HG03342 (cell line): ENCODE measurements at regions not wholly inside any gene's neighbourhood (a gene's known extent, or its start where the extent isn't known, plus 50 kb on each side); places are given as distances from the start of the nearest gene placed in this dataset.

Experiments used
- ATAC-seq: cut with Tn5 transposase; IDR thresholded peaks from one replicate; pipeline ENCODE4 v1.9.1; 2021; ENCODE audit warnings: mild to moderate bottlenecking, moderate library complexity; ENCODE audit not compliant: unreplicated experiment

- ATAC-seq: no peak
Measured at GRCh38 chr17:79524213-79525187, 86.4 kb downstream of the RBFOX3 start.

DNA sequence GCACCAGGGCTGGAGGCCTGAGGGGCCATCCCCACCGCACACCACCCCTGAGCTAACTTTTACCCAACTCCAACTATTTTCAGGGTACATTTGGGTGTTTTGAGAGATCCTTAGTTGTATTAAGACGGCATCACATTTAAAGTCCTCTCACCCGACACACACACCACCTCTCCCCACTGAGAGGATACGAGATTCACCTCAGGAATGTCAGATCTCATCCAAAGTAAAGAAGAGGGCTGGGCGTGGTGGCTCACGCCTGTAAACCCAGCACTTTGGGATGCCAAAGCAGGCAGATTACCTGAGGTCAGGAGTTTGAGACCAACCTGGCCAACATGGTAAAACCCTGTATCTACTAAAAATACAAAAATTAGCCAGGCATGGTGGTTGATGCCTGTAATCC lies 88.4 kb downstream of the RBFOX3 start:
- no peak for ATAC-seq

GRCh38 chr17:79521225-79521624 lies 89.6 kb downstream of the RBFOX3 start:
- ATAC-seq: no peak

DNA sequence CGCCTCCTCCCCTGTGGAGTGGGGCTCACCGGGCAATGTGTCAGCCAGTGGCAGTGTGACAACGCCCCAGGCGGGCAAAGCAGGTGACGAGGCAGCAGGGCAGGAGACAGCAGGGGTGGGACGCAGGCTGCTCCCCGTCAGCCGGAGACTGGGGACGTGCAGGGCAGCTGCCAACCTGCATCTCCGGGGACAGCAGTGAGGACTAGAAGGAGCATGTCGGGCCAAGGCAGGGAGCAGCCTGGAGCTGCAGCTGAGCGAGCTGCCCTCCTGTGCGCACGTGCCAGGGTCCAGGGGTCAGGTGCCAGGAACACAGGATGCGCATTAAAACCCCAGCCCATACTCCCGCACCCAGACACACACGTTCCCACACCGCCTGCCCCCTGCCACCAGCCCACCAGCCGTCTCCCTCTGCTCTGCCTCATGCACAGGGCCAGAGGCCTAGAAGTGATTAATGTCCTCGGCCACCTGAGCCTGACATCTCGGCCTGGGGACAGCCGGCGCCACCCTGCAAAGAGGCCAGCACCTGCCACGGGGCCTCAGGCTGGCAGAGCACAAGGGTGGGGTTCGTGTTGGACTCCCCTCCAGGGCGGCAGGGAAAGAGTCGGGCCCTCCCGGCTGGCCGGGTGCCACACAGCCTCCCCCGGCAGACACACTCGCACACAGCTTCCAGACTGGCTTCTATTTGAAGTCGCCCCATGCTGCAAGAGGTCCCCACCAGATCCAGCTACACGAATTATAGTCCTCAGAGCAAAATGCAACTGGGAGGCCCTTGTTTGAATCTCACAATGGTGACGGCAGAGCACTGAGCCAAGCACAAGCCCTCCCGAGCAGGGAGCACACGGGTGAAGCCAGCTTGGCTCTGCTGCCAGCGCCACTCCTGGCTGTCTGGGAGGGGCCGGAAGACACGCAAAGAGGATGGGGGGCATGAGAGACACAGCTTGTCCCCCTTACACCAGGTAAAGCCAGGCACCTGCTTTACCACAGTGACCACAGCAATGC lies 90.4 kb downstream of the RBFOX3 start:
- no peak for ATAC-seq

DNA sequence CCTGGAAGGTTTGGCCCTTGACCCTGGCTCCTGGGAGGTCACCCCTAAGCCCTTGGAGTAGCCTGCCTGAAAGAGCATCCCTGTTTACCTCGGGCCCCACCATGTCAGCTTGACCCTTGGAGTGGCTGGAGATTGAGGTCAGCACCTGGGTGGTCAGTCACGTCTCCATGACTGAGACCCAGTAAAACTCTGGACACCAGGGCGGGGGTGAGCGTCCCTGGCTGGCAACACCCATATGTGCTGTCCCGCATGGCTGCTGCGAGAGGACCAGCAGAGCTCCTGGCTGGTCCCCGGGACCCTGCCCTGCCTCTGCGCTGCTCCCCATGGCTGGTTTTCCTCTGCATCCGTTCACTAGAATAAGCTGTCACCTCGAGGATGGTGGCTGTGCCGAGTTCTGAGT lies 91.2 kb downstream of the RBFOX3 start:
- ATAC-seq: no peak

DNA sequence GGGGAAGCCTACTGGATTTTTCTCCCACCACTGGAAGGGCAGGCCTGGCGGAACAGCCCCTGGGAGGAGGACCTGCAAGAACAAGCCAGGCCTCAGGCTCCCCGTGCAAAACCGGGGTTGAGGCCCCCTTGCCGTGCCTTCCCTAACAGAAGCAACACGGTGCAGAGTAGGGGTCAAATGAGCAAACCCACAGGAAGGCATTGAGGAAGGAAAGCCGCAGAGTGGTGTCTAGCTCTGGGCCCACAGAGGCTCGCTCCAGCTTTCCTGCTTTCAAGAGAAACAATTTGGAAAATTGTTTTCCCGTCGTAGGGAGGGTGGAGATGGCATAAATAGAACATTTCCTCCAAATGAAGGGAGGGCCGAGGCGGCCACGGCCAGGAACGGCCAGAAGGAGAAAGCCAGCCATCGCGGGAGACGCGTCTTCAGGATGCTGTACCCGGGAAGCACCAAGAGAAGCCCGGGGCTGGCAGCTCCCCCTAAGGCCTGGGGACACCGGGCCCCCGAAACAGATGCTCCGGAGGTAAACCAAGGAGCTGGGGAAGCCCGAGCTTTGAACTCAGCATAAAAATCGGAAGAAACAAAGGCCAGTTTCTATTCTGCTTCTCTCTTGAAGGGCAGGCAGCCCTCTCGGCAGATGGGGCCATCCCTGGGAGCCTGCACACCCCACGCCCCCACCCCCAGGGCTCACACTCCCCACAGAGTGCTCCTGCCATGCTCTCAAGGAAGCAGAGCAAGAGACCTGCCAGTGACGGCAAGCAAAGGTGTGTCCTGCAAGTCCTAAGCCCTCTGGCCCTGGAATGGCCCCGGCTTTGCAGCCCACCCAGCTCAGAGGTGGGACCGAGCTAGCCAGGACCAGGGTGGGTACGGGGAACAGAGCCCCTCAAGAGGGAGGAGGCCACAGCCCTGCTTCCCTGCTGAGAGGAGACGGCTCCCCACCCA lies 92.0 kb downstream of the RBFOX3 start:
- ATAC-seq: no peak

GRCh38 chr17:79517827-79518584 lies 92.8 kb downstream of the RBFOX3 start:
- no peak for ATAC-seq

DNA sequence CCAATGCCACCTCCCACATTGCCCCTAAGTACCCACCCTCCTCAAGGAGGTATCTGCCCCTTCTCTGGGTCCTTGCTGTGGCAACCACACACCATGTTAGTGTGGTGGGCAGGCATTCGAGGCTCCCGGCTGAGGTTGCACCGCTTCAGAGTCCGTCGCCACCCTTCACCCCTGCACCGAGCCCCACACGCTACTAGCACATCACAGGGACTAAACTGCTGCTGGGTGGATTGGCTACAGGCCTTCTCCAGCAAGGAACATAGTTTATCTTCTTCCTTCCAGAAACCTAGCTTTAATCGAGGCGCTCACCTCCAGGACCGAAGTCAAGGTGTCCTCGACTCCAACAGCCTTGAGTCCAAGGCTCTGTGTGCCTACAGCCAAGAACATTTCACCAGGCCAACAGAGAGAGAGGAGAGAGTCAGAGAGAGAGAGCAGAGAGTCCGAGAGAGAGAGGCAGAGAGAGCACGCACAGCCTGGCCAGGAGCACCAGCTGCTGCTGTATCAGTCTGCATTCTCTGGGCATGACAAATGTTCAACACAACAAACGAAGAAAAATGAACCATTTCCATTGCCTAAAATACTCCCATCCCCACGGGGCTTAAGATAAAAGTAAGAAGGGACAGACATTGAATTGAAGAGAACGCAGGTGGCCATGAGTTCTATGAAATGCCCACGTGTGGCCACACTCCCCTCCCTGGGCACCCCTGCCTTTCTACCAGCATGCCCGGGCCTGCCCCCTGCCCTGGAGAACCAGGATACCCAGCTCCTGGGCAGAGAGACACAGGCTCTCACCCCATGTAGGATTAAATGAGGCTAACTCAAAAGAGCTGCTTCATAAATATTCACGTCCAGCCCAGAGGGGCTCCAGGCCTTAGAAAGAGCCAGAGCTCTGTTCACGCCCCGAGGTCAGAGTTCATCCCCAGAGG lies 94.9 kb downstream of the RBFOX3 start:
- no peak for ATAC-seq

DNA sequence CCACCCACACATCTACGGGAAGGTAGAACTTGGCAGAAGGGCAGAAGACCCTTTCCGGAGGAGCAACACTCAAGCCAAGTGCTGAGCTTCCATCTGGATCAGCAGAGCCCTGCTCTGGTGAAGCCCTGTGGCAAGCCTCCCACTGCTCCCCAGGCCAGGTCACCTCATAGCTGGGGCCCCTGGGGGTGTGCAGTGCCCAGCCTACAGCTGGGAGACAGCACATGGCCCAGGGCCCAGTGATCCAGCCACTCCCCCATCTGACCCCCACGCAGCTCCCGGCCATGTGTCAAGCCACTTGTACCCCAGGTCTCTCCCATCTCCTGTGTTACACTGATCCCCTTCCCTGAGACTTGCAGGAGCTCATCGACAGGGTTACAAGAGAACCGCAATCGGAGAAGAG lies 95.7 kb downstream of the RBFOX3 start:
- ATAC-seq: no peak

DNA sequence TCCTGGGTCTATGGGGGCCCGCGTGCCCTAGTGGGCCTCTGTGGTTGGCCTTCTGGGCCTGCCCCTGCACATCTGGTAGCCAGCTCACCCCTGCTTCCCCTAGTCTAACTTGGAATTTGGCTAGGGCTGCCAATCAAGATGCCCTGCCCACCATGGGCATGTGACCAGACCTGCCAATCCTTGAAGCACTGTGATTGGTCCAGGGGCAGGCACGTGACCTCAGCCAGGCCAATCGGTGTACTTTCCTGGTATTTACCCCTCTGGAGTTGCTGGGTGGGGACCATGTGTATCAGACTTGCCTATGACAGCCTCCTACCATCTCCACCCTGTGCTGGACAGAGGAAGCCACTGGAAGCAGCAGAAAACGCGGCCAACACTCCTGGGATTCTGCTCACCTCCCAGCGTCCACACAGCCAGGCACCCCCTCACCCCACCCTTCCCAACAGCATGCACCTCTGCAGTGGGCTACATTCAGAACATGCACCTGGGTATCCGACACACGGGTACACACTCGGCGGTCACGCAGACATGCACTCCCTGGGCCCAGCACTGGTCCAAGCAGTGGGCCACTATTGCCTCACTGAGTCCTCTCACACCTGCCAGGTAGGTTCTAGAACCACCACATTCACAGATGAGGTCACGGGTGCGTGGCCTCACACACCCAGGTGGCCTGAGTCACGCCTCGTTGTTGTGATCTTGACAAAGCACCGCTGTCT lies 96.9 kb downstream of the RBFOX3 start:
- ATAC-seq: no peak

DNA sequence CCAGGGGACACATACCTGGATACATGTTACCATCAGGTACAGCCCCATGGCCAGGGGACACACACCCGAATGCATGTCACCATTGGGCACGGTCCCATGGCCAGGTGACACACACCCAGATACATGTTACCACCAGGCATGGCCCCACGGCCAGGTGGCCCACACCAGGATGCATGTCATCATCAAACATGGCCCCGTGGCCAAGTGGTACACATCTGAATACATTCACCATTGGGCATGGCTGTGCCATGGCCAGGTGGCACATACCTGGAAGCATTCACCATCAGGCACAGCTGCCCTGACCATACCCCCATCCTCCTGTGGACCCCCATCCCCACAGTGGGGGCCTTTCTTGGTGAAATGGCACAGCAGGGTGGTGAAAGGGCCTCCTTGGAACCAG lies 97.6 kb downstream of the RBFOX3 start:
- ATAC-seq: no peak

- ATAC-seq: no peak
Measured at GRCh38 chr17:79511471-79511870, 99.4 kb downstream of the RBFOX3 start.

- no peak for ATAC-seq
Measured at GRCh38 chr17:79510071-79510470, 100.8 kb downstream of the RBFOX3 start.

- no peak for ATAC-seq
Measured at GRCh38 chr17:79509490-79509889, 101.4 kb downstream of the RBFOX3 start.

- ATAC-seq: no peak
Measured at GRCh38 chr17:79509008-79509407, 101.8 kb downstream of the RBFOX3 start.

- no peak for ATAC-seq
Measured at GRCh38 chr17:79508291-79508716, 102.5 kb downstream of the RBFOX3 start.

- ATAC-seq: no peak
Measured at GRCh38 chr17:79506955-79507354, 103.9 kb downstream of the RBFOX3 start.
